GM19438 (cell line): ENCODE measurements at regions not wholly inside any gene's neighbourhood (a gene's known extent, or its start where the extent isn't known, plus 50 kb on each side); places are given as distances from the start of the nearest gene placed in this dataset.
"Not testable (repeated sequence)": the region's sequence is repeated elsewhere in the genome, so short reads cannot be mapped to it uniquely, and the experiment has no call there.

Source experiments
- ATAC-seq: cut with Tn5 transposase; IDR thresholded peaks from one replicate; pipeline ENCODE4 v1.9.1; 2021; ENCODE audit warnings: low read depth; ENCODE audit not compliant: unreplicated experiment

GRCh38 chr20:1827510-1827973, 67.7 kb upstream of the SIRPA start:
- no peak for ATAC-seq

GRCh38 chr20:1825938-1826445, 69.2 kb upstream of the SIRPA start:
- no peak for ATAC-seq

- no peak for ATAC-seq
Observed at GRCh38 chr20:1825507-1825906, 69.7 kb upstream of the SIRPA start.

DNA sequence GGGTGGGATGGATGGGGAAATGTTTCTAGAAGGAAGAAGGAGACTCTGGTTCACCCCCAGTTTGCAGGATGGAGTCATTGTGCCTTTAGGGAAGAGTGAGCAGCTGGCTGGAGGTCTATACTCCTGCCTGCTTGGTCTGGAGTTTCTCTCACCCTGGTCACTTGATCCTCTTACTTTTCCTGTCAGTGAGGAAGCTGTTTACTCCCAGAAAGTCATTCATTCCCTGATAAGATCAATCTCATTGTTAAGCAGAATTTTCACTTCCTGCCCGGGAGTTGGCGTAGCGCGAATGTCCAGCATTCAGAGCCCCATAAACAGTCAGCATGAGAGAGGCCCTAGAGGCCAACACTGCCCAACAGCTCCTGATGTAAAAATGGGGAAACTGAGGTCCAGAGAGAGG, 70.4 kb upstream of the SIRPA start:
- no peak for ATAC-seq

DNA sequence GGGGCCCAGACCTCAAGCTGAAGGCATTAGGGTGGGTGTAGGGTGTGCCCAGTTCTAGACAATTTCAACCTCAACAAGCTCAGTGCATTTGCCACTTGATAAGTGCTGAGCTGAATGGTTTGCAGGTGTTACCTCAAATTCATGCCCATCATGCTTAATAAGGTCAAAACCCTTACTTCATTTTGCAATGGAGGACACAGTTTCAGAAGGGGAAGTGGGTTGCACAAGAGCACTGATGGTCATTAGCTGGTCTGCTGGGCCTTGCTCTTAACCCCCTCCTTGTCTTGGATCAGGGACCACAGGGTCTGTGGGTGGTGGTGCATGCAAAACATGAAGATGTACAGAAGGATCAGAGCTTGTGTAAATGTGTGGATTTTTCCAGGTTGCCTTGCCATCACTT, 71.0 kb upstream of the SIRPA start:
- ATAC-seq: no peak

DNA sequence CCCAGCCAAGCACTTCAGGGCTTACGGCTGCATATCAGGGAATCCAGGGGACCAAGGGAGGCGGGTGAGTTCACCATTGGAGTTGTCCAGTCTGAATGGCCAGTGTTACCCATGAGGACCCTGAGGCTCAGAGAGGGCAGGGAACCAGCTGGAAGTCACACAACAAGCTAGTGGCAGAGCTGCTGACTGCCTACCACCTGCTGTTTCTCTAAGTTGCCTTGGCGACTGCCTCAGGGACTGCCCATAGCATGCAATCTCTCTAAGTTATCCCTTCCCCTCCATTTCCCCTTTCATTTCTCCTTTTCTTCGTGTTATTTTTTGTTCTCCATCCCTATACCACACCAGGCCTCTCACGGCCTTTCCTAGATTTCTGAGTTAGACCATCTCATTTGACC, 71.8 kb upstream of the SIRPA start:
- ATAC-seq: no peak

DNA sequence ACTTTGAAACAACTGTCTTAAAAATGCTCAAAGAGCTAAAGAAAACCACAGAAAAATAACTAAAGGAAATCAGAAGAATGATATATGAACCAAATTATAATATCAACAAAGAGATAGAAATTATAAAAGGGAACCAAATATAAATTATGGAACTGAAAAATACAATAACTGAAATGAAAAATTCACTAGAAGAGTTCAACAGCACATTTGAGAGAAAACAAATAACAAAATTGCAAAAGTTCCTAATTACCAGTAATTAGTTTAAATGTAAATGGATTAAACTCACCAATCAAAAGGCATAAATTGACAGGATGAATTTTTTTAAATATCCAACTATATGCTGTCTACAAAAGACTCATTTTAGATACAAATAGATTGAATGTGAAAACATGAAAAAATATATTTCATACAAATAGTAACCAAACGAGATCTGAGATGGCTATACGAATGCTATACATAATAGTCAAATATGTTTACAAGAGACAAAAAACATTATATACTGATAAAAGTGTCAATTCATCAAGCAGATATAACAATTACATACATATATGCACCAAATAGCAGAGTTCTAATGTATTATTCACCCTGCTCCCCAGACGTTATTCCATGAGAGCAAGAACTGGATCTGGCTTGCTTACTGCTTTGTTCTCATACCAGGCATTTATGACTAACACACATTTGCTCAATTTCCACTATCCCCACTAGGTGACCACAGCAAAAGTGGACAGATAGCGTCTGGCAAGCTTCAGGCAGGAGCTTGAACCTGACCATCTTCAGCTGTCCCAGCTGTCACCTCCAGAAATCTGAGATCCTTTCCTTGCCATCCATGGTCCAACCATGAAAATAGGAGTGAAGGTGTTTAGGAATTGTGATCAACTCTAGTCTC, 72.4 kb upstream of the SIRPA start:
- ATAC-seq: no peak

GRCh38 chr20:1820138-1821079, 74.8 kb upstream of the SIRPA start:
- ATAC-seq: no peak

- no peak for ATAC-seq
Observed at GRCh38 chr20:1819311-1820137, 75.7 kb upstream of the SIRPA start.

GRCh38 chr20:1818895-1819294, 76.3 kb upstream of the SIRPA start:
- no peak for ATAC-seq

DNA sequence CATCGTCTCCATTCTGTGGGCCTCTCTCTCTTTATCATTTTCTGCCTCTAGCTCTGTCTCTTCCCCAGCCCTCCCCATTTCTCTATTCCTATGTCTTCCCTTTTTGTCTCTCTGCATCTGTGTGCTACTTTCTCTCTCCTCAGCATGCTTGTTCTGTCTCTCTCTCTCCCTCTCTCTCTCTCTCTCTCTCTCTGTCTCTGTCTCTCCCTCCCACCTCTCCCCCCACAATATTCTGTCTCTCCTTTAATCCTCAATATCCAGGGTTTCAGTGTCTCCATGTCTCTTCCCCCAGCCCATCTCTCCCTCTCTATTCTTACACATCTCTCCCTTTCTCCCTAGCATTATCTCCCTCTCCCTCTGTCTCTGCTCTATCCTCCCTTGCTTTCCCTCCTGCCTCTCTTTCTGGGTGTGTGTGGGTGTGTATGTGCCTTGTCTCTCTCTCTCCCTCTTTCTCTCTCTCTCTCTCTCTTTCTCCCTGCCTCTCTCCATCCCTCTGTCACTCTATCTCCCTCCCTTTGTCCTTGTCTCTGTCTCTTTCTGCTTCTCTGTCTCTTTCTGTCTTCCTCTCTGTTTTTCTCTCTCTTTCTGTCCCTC, 76.9 kb upstream of the SIRPA start:
- ATAC-seq: no peak

GRCh38 chr20:1817577-1818211, 77.5 kb upstream of the SIRPA start:
- ATAC-seq: no peak

- ATAC-seq: no peak
Observed at GRCh38 chr20:1816384-1817381, 78.5 kb upstream of the SIRPA start.

GRCh38 chr20:1815502-1816085, 79.6 kb upstream of the SIRPA start:
- no peak for ATAC-seq

DNA sequence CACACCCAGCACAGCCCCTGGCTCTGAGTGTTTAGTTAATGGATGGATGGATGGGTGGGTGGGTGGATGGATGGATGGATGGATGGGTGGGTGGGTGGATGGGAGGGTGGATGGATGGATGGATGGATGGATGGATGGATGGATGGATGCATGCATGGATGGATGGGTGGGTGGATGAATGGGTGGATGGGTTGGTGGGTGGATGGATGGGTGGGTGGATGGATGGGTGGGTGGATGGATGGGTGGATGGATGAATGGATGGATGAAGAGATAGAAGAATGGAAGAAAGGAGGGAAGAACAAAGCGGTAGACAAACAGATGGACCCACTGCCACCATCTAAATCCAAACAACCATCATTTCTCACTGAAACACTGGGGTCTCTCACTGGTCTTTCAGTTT, 80.3 kb upstream of the SIRPA start:
- ATAC-seq: not testable (repeated sequence)

GRCh38 chr20:1813674-1814635, 81.3 kb upstream of the SIRPA start:
- ATAC-seq: no peak

GRCh38 chr20:1813101-1813529, 82.1 kb upstream of the SIRPA start:
- ATAC-seq: no peak
